ENCODE measurements at regions not wholly inside any gene's neighbourhood (a gene's known extent, or its start where the extent isn't known, plus 50 kb on each side); places are given as distances from the start of the nearest gene placed in this dataset.

DNA sequence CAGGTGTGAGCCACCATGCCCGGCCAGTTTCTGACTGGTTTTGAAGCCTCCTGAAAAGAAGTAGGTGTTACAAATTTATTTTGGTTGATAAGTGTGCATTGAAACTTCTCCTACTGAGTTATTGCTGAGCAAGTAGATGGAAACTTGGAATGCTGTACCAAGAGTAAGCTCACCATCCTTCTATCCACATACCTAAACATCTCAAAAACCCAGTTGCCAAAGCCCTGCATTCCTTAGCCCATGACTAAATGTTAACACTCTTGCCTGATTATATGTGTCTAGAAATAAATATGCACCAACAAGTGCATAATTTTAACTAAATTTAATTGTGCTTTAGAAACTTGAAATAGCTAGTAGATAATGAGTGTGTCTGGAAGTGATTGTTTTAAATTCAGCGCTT lies 357.8 kb downstream of the DUSP6 start:
- intact Hi-C loops (cut with DNase I): loop anchor here in 8 of 10 donors (2.0 to 10.0 kb wide), 10 partner anchors 360 to 882 kb away; partner anchors contain the start of genes KITLG (in 5 of the 8), CEP290 (in 1 of the 8) and TMTC3 (in 1 of the 8)
- Histone ChIP-seq H3K9me3 (no peaks in the 10 kb centered on the region), H3K4me3 (no peak overlapping the region), H3K27me3 (no peaks in the 10 kb centered on the region), H3K36me3 (no peaks in the 10 kb centered on the region), H3K27ac (no peak overlapping the region), H3K4me1 (peaks cover 0 to 5% (median 0%) of the 10 kb centered on the region in 12 donors)
- no peak for DNase-seq
- TF ChIP-seq, protein P1, sequence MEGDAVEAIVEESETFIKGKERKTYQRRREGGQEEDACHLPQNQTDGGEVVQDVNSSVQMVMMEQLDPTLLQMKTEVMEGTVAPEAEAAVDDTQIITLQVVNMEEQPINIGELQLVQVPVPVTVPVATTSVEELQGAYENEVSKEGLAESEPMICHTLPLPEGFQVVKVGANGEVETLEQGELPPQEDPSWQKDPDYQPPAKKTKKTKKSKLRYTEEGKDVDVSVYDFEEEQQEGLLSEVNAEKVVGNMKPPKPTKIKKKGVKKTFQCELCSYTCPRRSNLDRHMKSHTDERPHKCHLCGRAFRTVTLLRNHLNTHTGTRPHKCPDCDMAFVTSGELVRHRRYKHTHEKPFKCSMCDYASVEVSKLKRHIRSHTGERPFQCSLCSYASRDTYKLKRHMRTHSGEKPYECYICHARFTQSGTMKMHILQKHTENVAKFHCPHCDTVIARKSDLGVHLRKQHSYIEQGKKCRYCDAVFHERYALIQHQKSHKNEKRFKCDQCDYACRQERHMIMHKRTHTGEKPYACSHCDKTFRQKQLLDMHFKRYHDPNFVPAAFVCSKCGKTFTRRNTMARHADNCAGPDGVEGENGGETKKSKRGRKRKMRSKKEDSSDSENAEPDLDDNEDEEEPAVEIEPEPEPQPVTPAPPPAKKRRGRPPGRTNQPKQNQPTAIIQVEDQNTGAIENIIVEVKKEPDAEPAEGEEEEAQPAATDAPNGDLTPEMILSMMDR (IDR thresholded peaks at IDR 0.05): no peak
- TF ChIP-seq POLR2A (IDR thresholded peaks at IDR 0.05): no peak
- 91 to 98% (median 94%) methylated on average over 2 of the region's 2 CpGs for WGBS, 4 donors
- ATAC-seq: no peak

DNA sequence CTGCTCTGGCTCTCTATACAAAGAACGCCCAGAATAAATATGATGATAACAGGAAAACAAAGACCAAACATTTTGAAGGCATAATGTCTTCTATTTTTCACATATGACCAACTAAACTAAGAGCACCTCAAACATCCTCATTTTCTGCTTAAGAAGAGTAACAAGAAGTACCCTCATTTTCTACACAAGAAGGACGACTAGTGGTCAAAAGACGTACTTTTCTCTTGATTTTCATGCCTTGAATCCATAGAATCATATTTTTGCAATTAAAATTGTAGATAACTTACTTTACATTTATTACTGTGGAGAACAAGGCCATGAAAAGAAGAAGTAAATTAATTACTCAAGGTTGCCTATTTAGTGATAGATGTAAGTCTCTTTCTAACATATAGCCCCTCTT lies 358.6 kb downstream of the DUSP6 start:
- H3K27me3 ChIP-seq: no peaks in the 10 kb centered on the region
- H3K27ac ChIP-seq: no peak overlapping the region
- intact Hi-C loops (cut with DNase I): loop anchor here in 8 of 10 donors (2.0 to 10.0 kb wide), 10 partner anchors 359 to 881 kb away; partner anchors contain the start of genes KITLG (in 5 of the 8), CEP290 (in 1 of the 8) and TMTC3 (in 1 of the 8)
- H3K9me3 ChIP-seq: no peaks in the 10 kb centered on the region
- peaks cover 0 to 5% (median 0%) of the 10 kb centered on the region in 12 donors for H3K4me1 ChIP-seq
- 6 to 13% (median 10%) methylated on average over 3 of the region's 3 CpGs for WGBS, 4 donors
- no peaks in the 10 kb centered on the region for H3K36me3 ChIP-seq
- no peak overlapping the region for H3K4me3 ChIP-seq
- DNase-seq: no peak
- ATAC-seq: peak in 1 of 4 donors; percentile 30
- TF ChIP-seq POLR2A (IDR thresholded peaks at IDR 0.05): no peak
- TF ChIP-seq, protein P1 (IDR thresholded peaks at IDR 0.05): peak; percentile 35 to 73 (median 60)

DNA sequence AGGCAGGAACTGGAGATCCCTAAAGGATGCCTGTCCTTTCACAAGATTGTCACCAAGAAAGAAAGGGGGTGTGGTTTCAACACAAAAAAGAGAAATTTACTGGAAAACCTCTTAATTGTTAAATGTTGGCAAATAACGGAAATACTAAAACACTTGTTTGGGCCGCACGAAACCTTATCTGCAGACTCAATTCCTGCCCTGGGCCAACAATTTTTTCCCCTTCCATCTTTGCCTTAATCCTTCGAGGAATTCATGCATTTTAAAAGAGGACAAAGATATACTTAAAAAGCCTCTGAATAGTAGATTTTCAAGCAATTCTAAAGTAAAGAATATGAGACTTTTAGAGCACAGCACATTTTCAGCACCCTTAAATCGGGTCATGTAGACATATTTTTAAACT lies 366.2 kb downstream of the DUSP6 start:
- TF ChIP-seq, protein P1 (IDR thresholded peaks at IDR 0.05): no peak
- no peak for TF ChIP-seq POLR2A (IDR thresholded peaks at IDR 0.05)
- Histone ChIP-seq H3K4me1 (peaks cover 0 to 18% (median 2%) of the 10 kb centered on the region in 12 donors), H3K4me3 (no peak overlapping the region), H3K9me3 (no peaks in the 10 kb centered on the region), H3K27ac (peak overlapping the region in 2 of 12 donors; percentile 27 to 36), H3K36me3 (no peaks in the 10 kb centered on the region), H3K27me3 (no peaks in the 10 kb centered on the region)
- intact Hi-C loops (cut with DNase I): loop anchor here in 2 of 10 donors (5.0 to 10.0 kb wide), 2 partner anchors 91 to 404 kb away; partner anchors contain the start of gene KITLG (in 1 of the 2)
- ATAC-seq: no peak
- 41 to 53% (median 46%) methylated on average over 5 of the region's 5 CpGs for WGBS, 4 donors
- no peak for DNase-seq

DNA sequence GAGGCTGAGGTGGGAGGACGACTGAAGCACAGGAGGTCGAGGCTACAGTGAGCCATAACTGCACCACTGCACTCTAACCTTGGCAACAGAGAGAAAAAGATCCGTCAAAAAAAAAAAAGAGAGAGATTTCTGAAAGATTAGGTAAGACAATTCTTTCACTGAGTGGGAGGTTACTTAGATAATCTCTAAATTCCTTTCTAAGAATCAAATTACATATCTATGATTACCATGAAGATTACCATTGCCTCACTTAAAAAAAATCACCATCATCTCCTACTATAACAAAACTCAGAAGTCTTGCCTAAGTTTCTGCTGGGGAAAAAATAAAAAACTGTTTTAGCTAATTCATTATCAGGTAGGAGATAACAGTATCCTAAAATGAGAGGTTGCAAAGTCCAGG lies 366.7 kb downstream of the DUSP6 start:
- H3K36me3 ChIP-seq: no peaks in the 10 kb centered on the region
- no peak overlapping the region for H3K4me3 ChIP-seq
- H3K27ac ChIP-seq: peak overlapping the region in 1 of 12 donors; percentile 36
- DNase-seq: no peak
- intact Hi-C loops (cut with DNase I): loop anchor here in 2 of 10 donors (5.0 to 10.0 kb wide), 2 partner anchors 91 to 403 kb away; partner anchors contain the start of gene KITLG (in 1 of the 2)
- no peaks in the 10 kb centered on the region for H3K27me3 ChIP-seq
- H3K9me3 ChIP-seq: no peaks in the 10 kb centered on the region
- no peak for ATAC-seq
- H3K4me1 ChIP-seq: peaks cover 0 to 18% (median 2%) of the 10 kb centered on the region in 12 donors
- TF ChIP-seq, protein P1 (IDR thresholded peaks at IDR 0.05): no peak
- TF ChIP-seq POLR2A (IDR thresholded peaks at IDR 0.05): no peak
- 54 to 78% (median 65%) methylated on average over 3 of the region's 3 CpGs for WGBS, 4 donors

All from heart left ventricle (tissue), 16 donors.